HepG2 (cell line): ENCODE measurements at regions not wholly inside any gene's neighbourhood (a gene's known extent, or its start where the extent isn't known, plus 50 kb on each side); places are given as distances from the start of the nearest gene placed in this dataset.

ENCODE experiments used
- ATAC-seq: fragments of 200-7000 bp; cut with Tn5 transposase; 3 replicates; pipeline ENCODE4 v1.9.1; 2020; ENCODE audit warnings: mild to moderate bottlenecking, moderate library complexity
- BruUV-seq: library from RNA; stranded (reverse); fragments of 400-500 nt; replicated peaks from 2 replicates; lab custom pipeline; 2021; lab: Mats Ljungman, UMichigan
- CTCF ChIA-PET: fragments of 300-600 bp; formaldehyde crosslinking; extraction: SDS; loops from one replicate; lab custom pipeline; 2021; ENCODE audit warnings: low total read pairs, inconsistent platforms, low intra/inter-chr PET ratio; lab: Yijun Ruan, JAX
- POLR2A ChIA-PET: fragments of 350-600 bp; sonication (Branson Sonifier 250); formaldehyde crosslinking; loops from one replicate; lab custom pipeline; 2020; ENCODE audit warnings: antibody characterized with exemption, inconsistent platforms; lab: Yijun Ruan, JAX
- DNase-seq: peaks from one replicate; pipeline ENCODE4 v3.0.0-alpha.2; 2015; ENCODE audit warnings: low spot score
- FAIRE-seq: peaks from 3 replicates; lab custom pipeline; 2011; peaks lifted over from hg19 to GRCh38; lab: Jason Lieb, UNC
- H2AFZ ChIP-seq: one replicate; pipeline ENCODE4 v1.6.1; 2011; ENCODE audit warnings: low read length, inconsistent platforms
- H3K27ac ChIP-seq: fragments of 300-600 bp; 3 replicates; pipeline ENCODE4 v1.8.0; 2011; ENCODE audit warnings: mixed run types, mild to moderate bottlenecking, mixed read lengths, low read length, inconsistent platforms; ENCODE audit not compliant: insufficient read depth; ENCODE audit errors: extremely low read length
- H3K27me3 ChIP-seq, 2 experiments: fragments of 200-600 bp in 1 of 2; 2 replicates in 1 of 2; 3 replicates in 1 of 2; pipeline versions ENCODE4 v1.6.0 to v1.8.0; 2011; ENCODE audit warnings: low read length in 2 of 2, mild to moderate bottlenecking in 2 of 2, moderate library complexity in 2 of 2, inconsistent platforms in 1 of 2; ENCODE audit not compliant: insufficient read depth in 2 of 2, control insufficient read depth in 1 of 2
- H3K36me3 ChIP-seq, 2 experiments: fragments of 200-600 bp in 1 of 2; replicated peaks in 1 of 2; 2 replicates in 1 of 2; 3 replicates in 1 of 2; pipeline versions ENCODE4 v1.5.1 to v1.8.0; 2011; ENCODE audit warnings: low read length in 2 of 2, inconsistent platforms in 1 of 2; ENCODE audit not compliant: insufficient read depth in 2 of 2, control insufficient read depth in 1 of 2
- H3K4me1 ChIP-seq: 2 replicates; pipeline ENCODE4 v1.5.1; 2012; ENCODE audit warnings: low read length, inconsistent platforms; ENCODE audit not compliant: insufficient read depth
- H3K4me2 ChIP-seq: 2 replicates; pipeline ENCODE4 v1.6.0; 2011; ENCODE audit warnings: low read depth, low read length, inconsistent platforms
- H3K4me3 ChIP-seq, 3 experiments: fragments of 200-600 bp in 1 of 3; sonication (generic), shearing (Covaris generic) in 1 of 3; replicated peaks in 1 of 3; 2 replicates each; pipeline ENCODE4 v1.5.1; 2011 to 2016; ENCODE audit warnings: low read length in 3 of 3, inconsistent platforms in 2 of 3, low read depth in 2 of 3, mild to moderate bottlenecking in 2 of 3, control low read depth in 1 of 3, mixed read lengths in 1 of 3; ENCODE audit not compliant: insufficient read depth in 1 of 3
- H3K79me2 ChIP-seq: one replicate; pipeline ENCODE4 v1.6.1; 2011; ENCODE audit warnings: low read length, inconsistent platforms; ENCODE audit not compliant: insufficient read depth
- H3K9ac ChIP-seq: 2 replicates; pipeline ENCODE4 v1.6.0; 2011; ENCODE audit warnings: mild to moderate bottlenecking, low read depth, low read length, inconsistent platforms; ENCODE audit not compliant: insufficient read depth
- H3K9me3 ChIP-seq: 2 replicates; pipeline ENCODE4 v1.5.1; 2012; ENCODE audit warnings: mild to moderate bottlenecking, low read length
- H4K20me1 ChIP-seq: 2 replicates; pipeline ENCODE4 v1.6.0; 2011; ENCODE audit warnings: inconsistent platforms, mild to moderate bottlenecking, low read length, moderate library complexity; ENCODE audit not compliant: insufficient read depth
- HMGA1 ChIP-seq: sonication (generic); formaldehyde crosslinking; conservative IDR thresholded peaks from 2 replicates; pipeline ENCODE4 v1.4.0; 2020; ENCODE audit warnings: missing genetic modification reagents
- REXO4 ChIP-seq: sonication (generic); formaldehyde crosslinking; IDR thresholded peaks from 2 replicates; pipeline ENCODE4 v1.8.0; 2022; ENCODE audit warnings: missing genetic modification reagents, mild to moderate bottlenecking, borderline replicate concordance
- SMARCC2 ChIP-seq: fragments of 450-650 bp; IDR thresholded peaks from 2 replicates; pipeline ENCODE4 v1.6.1; 2017; ENCODE audit warnings: antibody characterized with exemption, mild to moderate bottlenecking
- SRF ChIP-seq: IDR thresholded peaks from 2 replicates; pipeline ENCODE4 v1.6.1; 2011; ENCODE audit warnings: mild to moderate bottlenecking, low read depth, low read length, moderate library complexity
- TBP ChIP-seq: sonication (generic); formaldehyde crosslinking; IDR thresholded peaks from 2 replicates; pipeline ENCODE4 v1.5.0; 2020; ENCODE audit warnings: missing genetic modification reagents
- ZBTB8A ChIP-seq: sonication (generic); formaldehyde crosslinking; IDR thresholded peaks from 2 replicates; pipeline ENCODE4 v1.4.0; 2020; ENCODE audit warnings: mild to moderate bottlenecking, low read depth, missing genetic modification reagents, borderline replicate concordance
- ZNF703 ChIP-seq: sonication (generic); formaldehyde crosslinking; IDR thresholded peaks from 2 replicates; pipeline ENCODE4 v1.5.1; 2020; ENCODE audit warnings: missing genetic modification reagents, mild to moderate bottlenecking, moderate library complexity, borderline replicate concordance
- WGBS: methylation state at CpG from one replicate; pipeline ENCODE4 v1.1.6; 2017; ENCODE audit warnings: low lambda C conversion rate; 5-methylcytosine and 5-hydroxymethylcytosine counted together
- in situ Hi-C: cut with HindIII; loops from 2 replicates; pipeline ENCODE4 v1.10.0; 2017; ENCODE audit warnings: low pct_unique_long_range_greater_than_20kb; ENCODE audit not compliant: extremely low pct_ligation_motif_present
- intact Hi-C: fragments of 100-400 bp; cut with micrococcal nuclease; formaldehyde crosslinking; loops from one replicate; pipeline ENCODE4 v1.10.0; 2022; ENCODE audit not compliant: unreplicated experiment
- TF ChIP-seq, protein P1 (sequence below): sonication (generic); formaldehyde crosslinking; IDR thresholded peaks from 2 replicates; pipeline ENCODE4 v1.9.0; 2021; ENCODE audit warnings: missing genetic modification reagents, borderline replicate concordance
- TF ChIP-seq, protein P2 (sequence below): sonication (generic); formaldehyde crosslinking; IDR thresholded peaks from 2 replicates; pipeline ENCODE4 v1.8.1; 2023; ENCODE audit warnings: mild to moderate bottlenecking, missing genetic modification reagents
- TF ChIP-seq, protein P3 (sequence below): sonication (generic); formaldehyde crosslinking; IDR thresholded peaks from 2 replicates; pipeline ENCODE4 v1.8.0; 2022; ENCODE audit warnings: missing genetic modification reagents, mild to moderate bottlenecking, moderate library complexity, borderline replicate concordance
- TF ChIP-seq, protein P4 (sequence below): fragments of 450-650 bp; IDR thresholded peaks from 2 replicates; pipeline ENCODE4 v1.6.1; 2017
- TF ChIP-seq, protein P5 (sequence below): sonication (generic); formaldehyde crosslinking; IDR thresholded peaks from 2 replicates; pipeline ENCODE4 v1.8.1; 2023; ENCODE audit warnings: mild to moderate bottlenecking, missing genetic modification reagents, borderline replicate concordance
- TF ChIP-seq, protein P6 (sequence below): sonication (generic); formaldehyde crosslinking; IDR thresholded peaks from 2 replicates; pipeline ENCODE4 v1.4.0; 2020; ENCODE audit warnings: low read depth, missing genetic modification reagents

DNA sequence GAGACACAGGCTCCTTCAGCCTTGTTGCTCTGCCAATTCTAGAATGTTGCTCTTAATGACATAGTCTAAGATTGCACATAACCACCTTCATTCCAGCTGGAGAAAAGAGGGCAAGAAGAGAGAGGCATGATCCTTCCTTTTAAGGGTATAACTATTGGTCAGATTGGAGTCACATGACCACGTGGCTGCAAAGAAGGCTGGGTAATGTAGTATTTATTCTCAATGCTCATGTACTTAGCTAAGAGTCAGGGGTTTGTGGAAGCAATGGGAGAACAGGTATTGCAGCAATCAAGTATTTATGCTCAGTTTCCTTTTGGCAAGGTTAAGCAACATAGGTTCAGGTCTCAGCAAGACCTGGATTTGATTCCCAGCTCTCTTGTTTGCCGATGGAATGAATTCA lies 298.8 kb upstream of the TBX3 start (continued):
- TF ChIP-seq, protein P1, sequence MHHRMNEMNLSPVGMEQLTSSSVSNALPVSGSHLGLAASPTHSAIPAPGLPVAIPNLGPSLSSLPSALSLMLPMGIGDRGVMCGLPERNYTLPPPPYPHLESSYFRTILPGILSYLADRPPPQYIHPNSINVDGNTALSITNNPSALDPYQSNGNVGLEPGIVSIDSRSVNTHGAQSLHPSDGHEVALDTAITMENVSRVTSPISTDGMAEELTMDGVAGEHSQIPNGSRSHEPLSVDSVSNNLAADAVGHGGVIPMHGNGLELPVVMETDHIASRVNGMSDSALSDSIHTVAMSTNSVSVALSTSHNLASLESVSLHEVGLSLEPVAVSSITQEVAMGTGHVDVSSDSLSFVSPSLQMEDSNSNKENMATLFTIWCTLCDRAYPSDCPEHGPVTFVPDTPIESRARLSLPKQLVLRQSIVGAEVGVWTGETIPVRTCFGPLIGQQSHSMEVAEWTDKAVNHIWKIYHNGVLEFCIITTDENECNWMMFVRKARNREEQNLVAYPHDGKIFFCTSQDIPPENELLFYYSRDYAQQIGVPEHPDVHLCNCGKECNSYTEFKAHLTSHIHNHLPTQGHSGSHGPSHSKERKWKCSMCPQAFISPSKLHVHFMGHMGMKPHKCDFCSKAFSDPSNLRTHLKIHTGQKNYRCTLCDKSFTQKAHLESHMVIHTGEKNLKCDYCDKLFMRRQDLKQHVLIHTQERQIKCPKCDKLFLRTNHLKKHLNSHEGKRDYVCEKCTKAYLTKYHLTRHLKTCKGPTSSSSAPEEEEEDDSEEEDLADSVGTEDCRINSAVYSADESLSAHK: no peak
- no peak for TF ChIP-seq REXO4
- TF ChIP-seq, protein P2, sequence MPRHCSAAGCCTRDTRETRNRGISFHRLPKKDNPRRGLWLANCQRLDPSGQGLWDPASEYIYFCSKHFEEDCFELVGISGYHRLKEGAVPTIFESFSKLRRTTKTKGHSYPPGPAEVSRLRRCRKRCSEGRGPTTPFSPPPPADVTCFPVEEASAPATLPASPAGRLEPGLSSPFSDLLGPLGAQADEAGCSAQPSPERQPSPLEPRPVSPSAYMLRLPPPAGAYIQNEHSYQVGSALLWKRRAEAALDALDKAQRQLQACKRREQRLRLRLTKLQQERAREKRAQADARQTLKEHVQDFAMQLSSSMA (CRISPR knock-in tag): no peak

DNA sequence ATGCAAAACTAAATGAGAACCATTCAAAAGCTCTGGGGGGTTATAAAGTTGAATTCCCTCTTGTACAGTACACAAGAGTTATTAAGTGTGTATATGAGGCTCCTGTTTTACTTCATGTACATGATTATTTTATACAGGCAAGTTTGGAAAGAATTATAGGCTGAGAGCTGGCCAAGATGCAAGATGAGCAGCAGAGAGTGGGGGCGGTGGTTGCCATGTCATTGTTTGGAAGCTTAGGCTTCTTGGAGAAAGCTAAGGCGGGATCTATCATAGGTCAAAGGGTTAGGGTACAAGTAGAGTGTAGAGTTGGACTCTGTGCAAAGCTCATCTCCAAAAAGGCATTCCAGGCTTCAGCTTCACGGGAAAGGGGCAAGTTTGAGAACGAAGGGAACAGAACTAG lies 297.1 kb upstream of the TBX3 start:
- in situ Hi-C loops (no loop called here), intact Hi-C loops (no loop called here)
- Histone ChIP-seq H3K9ac (no peak overlapping the region), H2AFZ (no peak overlapping the region), H3K9me3 (no peaks in the 10 kb centered on the region), H3K79me2 (no peaks in the 10 kb centered on the region), H3K27me3 (no peaks in the 10 kb centered on the region), H3K27ac (no peak overlapping the region), H3K36me3 (no peaks in the 10 kb centered on the region), H3K4me2 (no peak overlapping the region), H3K4me3 (no peak overlapping the region), H4K20me1 (no peaks in the 10 kb centered on the region), H3K4me1 (peaks cover 15% of the 10 kb centered on the region)
- BruUV-seq: no TSS peak
- WGBS: 39% methylated on average over 4 of the region's 4 CpGs
- DNase-seq: no peak
- ATAC-seq: no peak
- ChIA-PET CTCF (no interaction called here), POLR2A (no interaction called here)
- FAIRE-seq: no peak
- TF ChIP-seq SRF: no peak
- no peak for TF ChIP-seq ZBTB8A (CRISPR knock-in tag)
- TF ChIP-seq ZNF703 (CRISPR knock-in tag): no peak
- TF ChIP-seq TBP (CRISPR knock-in tag): no peak
- no peak for TF ChIP-seq SMARCC2
- TF ChIP-seq, protein P3, sequence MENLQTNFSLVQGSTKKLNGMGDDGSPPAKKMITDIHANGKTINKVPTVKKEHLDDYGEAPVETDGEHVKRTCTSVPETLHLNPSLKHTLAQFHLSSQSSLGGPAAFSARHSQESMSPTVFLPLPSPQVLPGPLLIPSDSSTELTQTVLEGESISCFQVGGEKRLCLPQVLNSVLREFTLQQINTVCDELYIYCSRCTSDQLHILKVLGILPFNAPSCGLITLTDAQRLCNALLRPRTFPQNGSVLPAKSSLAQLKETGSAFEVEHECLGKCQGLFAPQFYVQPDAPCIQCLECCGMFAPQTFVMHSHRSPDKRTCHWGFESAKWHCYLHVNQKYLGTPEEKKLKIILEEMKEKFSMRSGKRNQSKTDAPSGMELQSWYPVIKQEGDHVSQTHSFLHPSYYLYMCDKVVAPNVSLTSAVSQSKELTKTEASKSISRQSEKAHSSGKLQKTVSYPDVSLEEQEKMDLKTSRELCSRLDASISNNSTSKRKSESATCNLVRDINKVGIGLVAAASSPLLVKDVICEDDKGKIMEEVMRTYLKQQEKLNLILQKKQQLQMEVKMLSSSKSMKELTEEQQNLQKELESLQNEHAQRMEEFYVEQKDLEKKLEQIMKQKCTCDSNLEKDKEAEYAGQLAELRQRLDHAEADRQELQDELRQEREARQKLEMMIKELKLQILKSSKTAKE (CRISPR knock-in tag): no peak
- TF ChIP-seq HMGA1 (CRISPR knock-in tag): no peak
- TF ChIP-seq, protein P4, sequence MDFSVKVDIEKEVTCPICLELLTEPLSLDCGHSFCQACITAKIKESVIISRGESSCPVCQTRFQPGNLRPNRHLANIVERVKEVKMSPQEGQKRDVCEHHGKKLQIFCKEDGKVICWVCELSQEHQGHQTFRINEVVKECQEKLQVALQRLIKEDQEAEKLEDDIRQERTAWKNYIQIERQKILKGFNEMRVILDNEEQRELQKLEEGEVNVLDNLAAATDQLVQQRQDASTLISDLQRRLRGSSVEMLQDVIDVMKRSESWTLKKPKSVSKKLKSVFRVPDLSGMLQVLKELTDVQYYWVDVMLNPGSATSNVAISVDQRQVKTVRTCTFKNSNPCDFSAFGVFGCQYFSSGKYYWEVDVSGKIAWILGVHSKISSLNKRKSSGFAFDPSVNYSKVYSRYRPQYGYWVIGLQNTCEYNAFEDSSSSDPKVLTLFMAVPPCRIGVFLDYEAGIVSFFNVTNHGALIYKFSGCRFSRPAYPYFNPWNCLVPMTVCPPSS: no peak
- TF ChIP-seq, protein P5, sequence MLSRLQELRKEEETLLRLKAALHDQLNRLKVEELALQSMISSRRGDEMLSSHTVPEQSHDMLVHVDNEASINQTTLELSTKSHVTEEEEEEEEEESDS (CRISPR knock-in tag): no peak
- TF ChIP-seq, protein P6, sequence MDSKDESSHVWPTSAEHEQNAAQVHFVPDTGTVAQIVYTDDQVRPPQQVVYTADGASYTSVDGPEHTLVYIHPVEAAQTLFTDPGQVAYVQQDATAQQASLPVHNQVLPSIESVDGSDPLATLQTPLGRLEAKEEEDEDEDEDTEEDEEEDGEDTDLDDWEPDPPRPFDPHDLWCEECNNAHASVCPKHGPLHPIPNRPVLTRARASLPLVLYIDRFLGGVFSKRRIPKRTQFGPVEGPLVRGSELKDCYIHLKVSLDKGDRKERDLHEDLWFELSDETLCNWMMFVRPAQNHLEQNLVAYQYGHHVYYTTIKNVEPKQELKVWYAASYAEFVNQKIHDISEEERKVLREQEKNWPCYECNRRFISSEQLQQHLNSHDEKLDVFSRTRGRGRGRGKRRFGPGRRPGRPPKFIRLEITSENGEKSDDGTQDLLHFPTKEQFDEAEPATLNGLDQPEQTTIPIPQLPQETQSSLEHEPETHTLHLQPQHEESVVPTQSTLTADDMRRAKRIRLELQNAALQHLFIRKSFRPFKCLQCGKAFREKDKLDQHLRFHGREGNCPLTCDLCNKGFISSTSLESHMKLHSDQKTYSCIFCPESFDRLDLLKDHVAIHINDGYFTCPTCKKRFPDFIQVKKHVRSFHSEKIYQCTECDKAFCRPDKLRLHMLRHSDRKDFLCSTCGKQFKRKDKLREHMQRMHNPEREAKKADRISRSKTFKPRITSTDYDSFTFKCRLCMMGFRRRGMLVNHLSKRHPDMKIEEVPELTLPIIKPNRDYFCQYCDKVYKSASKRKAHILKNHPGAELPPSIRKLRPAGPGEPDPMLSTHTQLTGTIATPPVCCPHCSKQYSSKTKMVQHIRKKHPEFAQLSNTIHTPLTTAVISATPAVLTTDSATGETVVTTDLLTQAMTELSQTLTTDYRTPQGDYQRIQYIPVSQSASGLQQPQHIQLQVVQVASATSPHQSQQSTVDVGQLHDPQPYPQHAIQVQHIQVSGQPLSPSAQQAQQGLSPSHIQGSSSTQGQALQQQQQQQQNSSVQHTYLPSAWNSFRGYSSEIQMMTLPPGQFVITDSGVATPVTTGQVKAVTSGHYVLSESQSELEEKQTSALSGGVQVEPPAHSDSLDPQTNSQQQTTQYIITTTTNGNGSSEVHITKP (CRISPR knock-in tag): no peak
